MCF 10A (cell line): ENCODE measurements at regions not wholly inside any gene's neighbourhood (a gene's known extent, or its start where the extent isn't known, plus 50 kb on each side); places are given as distances from the start of the nearest gene placed in this dataset.

Experiments used
- BruUV-seq: library from RNA; stranded (reverse); fragments of 400-500 nt; replicated peaks from 2 replicates; lab custom pipeline; 2021; lab: Mats Ljungman, UMichigan
- CTCF ChIA-PET: fragments of 300-600 bp; sonication (Branson Sonifier 250); formaldehyde crosslinking; extraction: SDS; loops from one replicate; lab custom pipeline; 2021; ENCODE audit warnings: antibody characterized with exemption, inconsistent platforms; lab: Yijun Ruan, JAX
- POLR2A ChIA-PET: fragments of 300-600, 350-650 bp; sonication (Branson Sonifier 250); formaldehyde crosslinking; extraction: SDS; loops from one replicate; lab custom pipeline; 2020; ENCODE audit warnings: antibody characterized with exemption, inconsistent platforms; lab: Yijun Ruan, JAX
- DNase-seq: peaks from one replicate; pipeline ENCODE4 v3.0.0-alpha.2; 2018; ENCODE audit not compliant: unreplicated experiment
- H3K27ac Mint-ChIP-seq: one replicate; pipeline ENCODE4 v1.8.0; 2022; ENCODE audit warnings: mild to moderate bottlenecking, low read depth, mixed read lengths; ENCODE audit not compliant: unreplicated experiment
- H3K27me3 Mint-ChIP-seq: one replicate; pipeline ENCODE4 v1.8.0; 2022; ENCODE audit warnings: mixed read lengths; ENCODE audit not compliant: insufficient read depth, unreplicated experiment
- H3K36me3 Mint-ChIP-seq: one replicate; pipeline ENCODE4 v1.8.0; 2022; ENCODE audit warnings: mild to moderate bottlenecking, moderate library complexity, mixed read lengths; ENCODE audit not compliant: insufficient read depth, unreplicated experiment
- H3K4me1 Mint-ChIP-seq: one replicate; pipeline ENCODE4 v1.8.0; 2022; ENCODE audit warnings: mixed read lengths; ENCODE audit not compliant: insufficient read depth, unreplicated experiment
- H3K4me3 Mint-ChIP-seq: one replicate; pipeline ENCODE4 v1.8.0; 2022; ENCODE audit warnings: mild to moderate bottlenecking, moderate library complexity, mixed read lengths; ENCODE audit not compliant: unreplicated experiment
- H3K9me3 Mint-ChIP-seq: one replicate; pipeline ENCODE4 v1.8.0; 2022; ENCODE audit warnings: mixed read lengths; ENCODE audit not compliant: unreplicated experiment
- CTCF ChIP-seq: fragments of 200-600 bp; IDR thresholded peaks from one replicate; pipeline ENCODE4 v1.8.0; 2022; ENCODE audit warnings: antibody characterized with exemption, mild to moderate bottlenecking; ENCODE audit not compliant: unreplicated experiment
- intact Hi-C: fragments of 100-400 bp; cut with micrococcal nuclease; formaldehyde crosslinking; loops from 2 replicates; pipeline ENCODE4 v1.14.1; 2022

GRCh38 chr16:47892999-47893398 lies 262.8 kb downstream of the ABCC12 start:
- peaks cover 2% of the 10 kb centered on the region for H3K4me1 Mint-ChIP-seq
- TF ChIP-seq CTCF: no peak
- H3K36me3 Mint-ChIP-seq: no peaks in the 10 kb centered on the region
- H3K27ac Mint-ChIP-seq: no peak overlapping the region
- POLR2A ChIA-PET: no interaction called here
- no TSS peak for BruUV-seq
- CTCF ChIA-PET: interaction anchor here (0.7 kb wide), 1 partner anchor 12 kb away, joined by 4 read pairs; no protein-coding TSS in a partner anchor
- no peak for DNase-seq
- intact Hi-C loops: no loop called here
- H3K9me3 Mint-ChIP-seq: peaks cover 5% of the 10 kb centered on the region
- no peak overlapping the region for H3K4me3 Mint-ChIP-seq
- H3K27me3 Mint-ChIP-seq: no peaks in the 10 kb centered on the region

DNA sequence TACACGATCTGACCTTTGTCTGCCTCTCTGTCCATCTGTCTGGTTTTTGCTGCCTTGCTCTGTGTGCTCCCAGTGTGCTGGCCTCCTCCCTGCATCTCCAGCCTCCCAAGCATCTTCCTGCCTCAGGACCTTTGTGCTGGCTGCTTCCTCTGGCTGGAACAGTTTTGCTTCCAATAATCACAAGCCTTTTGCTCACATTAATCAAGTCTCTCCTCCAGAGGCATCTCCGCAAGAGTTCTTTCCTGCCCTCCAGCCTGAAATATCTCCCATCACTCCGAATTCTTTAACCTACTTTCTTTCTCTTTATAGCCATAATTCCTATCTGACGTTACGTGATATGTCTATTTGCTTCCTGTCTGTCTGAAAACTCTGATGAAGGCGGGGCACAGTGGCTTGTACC lies 267.1 kb downstream of the ABCC12 start:
- no peak overlapping the region for H3K4me3 Mint-ChIP-seq
- no peak overlapping the region for H3K27ac Mint-ChIP-seq
- intact Hi-C loops: no loop called here
- H3K27me3 Mint-ChIP-seq: no peaks in the 10 kb centered on the region
- POLR2A ChIA-PET: no interaction called here
- no TSS peak for BruUV-seq
- TF ChIP-seq CTCF: no peak
- DNase-seq: no peak
- CTCF ChIA-PET: no interaction called here
- no peaks in the 10 kb centered on the region for H3K9me3 Mint-ChIP-seq
- no peaks in the 10 kb centered on the region for H3K36me3 Mint-ChIP-seq
- H3K4me1 Mint-ChIP-seq: peaks cover 10% of the 10 kb centered on the region

- H3K27ac Mint-ChIP-seq: no peak overlapping the region
- H3K4me3 Mint-ChIP-seq: no peak overlapping the region
- no peaks in the 10 kb centered on the region for H3K36me3 Mint-ChIP-seq
- H3K9me3 Mint-ChIP-seq: no peaks in the 10 kb centered on the region
- intact Hi-C loops: no loop called here
- ChIA-PET CTCF (interaction anchor here (0.6 kb wide), 1 partner anchor 698 kb away, joined by 3 read pairs; no protein-coding TSS in a partner anchor), POLR2A (no interaction called here)
- no TSS peak for BruUV-seq
- peak; percentile 34 for DNase-seq
- H3K27me3 Mint-ChIP-seq: no peaks in the 10 kb centered on the region
- TF ChIP-seq CTCF: no peak
- peaks cover 10% of the 10 kb centered on the region for H3K4me1 Mint-ChIP-seq
Measured at GRCh38 chr16:47888142-47888541, 267.7 kb downstream of the ABCC12 start.

DNA sequence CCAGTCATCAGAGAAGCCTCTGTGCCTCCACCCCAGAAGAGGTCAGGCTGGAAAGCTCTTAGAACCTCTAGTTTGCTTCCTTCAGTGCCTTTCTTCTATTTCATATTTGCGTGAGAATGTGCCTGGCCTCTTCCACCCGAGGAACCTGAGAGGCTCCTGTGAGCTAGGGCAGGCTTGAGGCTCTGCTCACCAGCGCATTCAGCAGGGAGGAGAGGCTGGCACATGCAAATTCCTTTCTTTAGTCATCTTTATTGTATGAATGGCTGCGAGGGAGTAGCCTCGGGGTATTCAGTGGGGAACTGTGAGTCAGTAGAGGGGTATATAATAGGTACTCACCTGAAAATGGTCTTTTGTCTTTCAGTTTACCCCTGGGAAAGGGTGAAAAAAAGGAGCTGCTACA lies 268.3 kb downstream of the ABCC12 start:
- H3K27me3 Mint-ChIP-seq: no peaks in the 10 kb centered on the region
- intact Hi-C loops: no loop called here

More for the DNA sequence above, 268.3 kb downstream of the ABCC12 start:
- Mint-ChIP-seq H3K27ac (no peak overlapping the region), H3K36me3 (no peaks in the 10 kb centered on the region), H3K9me3 (no peaks in the 10 kb centered on the region), H3K4me3 (no peak overlapping the region), H3K4me1 (peaks cover 10% of the 10 kb centered on the region)
- ChIA-PET CTCF (no interaction called here), POLR2A (interaction anchor here (0.7 kb wide), 1 partner anchor 77 kb away, joined by 3 read pairs; no protein-coding TSS in a partner anchor)
- TF ChIP-seq CTCF: no peak
- BruUV-seq: no TSS peak
- peak; percentile 40 for DNase-seq
